HepG2 (cell line): ENCODE measurements at regions not wholly inside any gene's neighbourhood (a gene's known extent, or its start where the extent isn't known, plus 50 kb on each side); places are given as distances from the start of the nearest gene placed in this dataset.

ENCODE experiments used
- CREM ChIP-seq, 2 experiments: sonication (generic) in 1 of 2; formaldehyde crosslinking in 1 of 2; IDR thresholded peaks; 2 replicates each; pipeline versions ENCODE4 v1.4.0 to v1.6.1; 2016 to 2020; ENCODE audit warnings: antibody characterized with exemption in 1 of 2, mild to moderate bottlenecking in 1 of 2, missing genetic modification reagents in 1 of 2
- EP300 ChIP-seq, 3 experiments: sonication (generic) in 1 of 3; formaldehyde crosslinking in 1 of 3; IDR thresholded peaks; 2 replicates each; pipeline versions ENCODE4 v1.5.1 to v1.6.1; 2011 to 2020; ENCODE audit warnings: low read depth in 2 of 3, low read length in 2 of 3, borderline replicate concordance in 1 of 3, improper control_type of control experiment in 1 of 3, mild to moderate bottlenecking in 1 of 3, missing genetic modification reagents in 1 of 3, moderate library complexity in 1 of 3
- ESRRA ChIP-seq: sonication (generic); formaldehyde crosslinking; IDR thresholded peaks from 2 replicates; pipeline ENCODE4 v1.5.1; 2020; ENCODE audit warnings: mild to moderate bottlenecking, low read depth, missing genetic modification reagents
- EZH2 ChIP-seq: conservative IDR thresholded peaks from 2 replicates; pipeline ENCODE4 v1.6.1; 2012; ENCODE audit warnings: mild to moderate bottlenecking, low read depth, low read length, moderate library complexity
- JUND ChIP-seq: sonication (generic); formaldehyde crosslinking; IDR thresholded peaks from 2 replicates; pipeline ENCODE4 v1.8.0; 2022; ENCODE audit warnings: mild to moderate bottlenecking, missing genetic modification reagents
- MTF1 ChIP-seq: sonication (generic); formaldehyde crosslinking; IDR thresholded peaks from 2 replicates; pipeline ENCODE4 v1.5.0; 2020; ENCODE audit warnings: missing genetic modification reagents
- NR2C2 ChIP-seq: sonication (generic); formaldehyde crosslinking; IDR thresholded peaks from 2 replicates; pipeline ENCODE4 v1.4.0; 2020; ENCODE audit warnings: missing genetic modification reagents, mild to moderate bottlenecking, moderate library complexity, borderline replicate concordance
- POLR2AphosphoS5 ChIP-seq: IDR thresholded peaks from 2 replicates; pipeline ENCODE4 v1.6.1; 2012; ENCODE audit warnings: low read depth, low read length
- SNAI1 ChIP-seq: sonication (generic); formaldehyde crosslinking; IDR thresholded peaks from 2 replicates; pipeline ENCODE4 v1.5.0; 2020; ENCODE audit warnings: mild to moderate bottlenecking, missing genetic modification reagents, borderline replicate concordance
- ZNF121 ChIP-seq: sonication (generic); formaldehyde crosslinking; IDR thresholded peaks from 2 replicates; pipeline ENCODE4 v1.5.0; 2020; ENCODE audit warnings: mild to moderate bottlenecking, missing genetic modification reagents
- ZNF136 ChIP-seq: sonication (generic); formaldehyde crosslinking; IDR thresholded peaks from 2 replicates; pipeline ENCODE4 v1.8.1; 2022; ENCODE audit warnings: low read depth, mild to moderate bottlenecking, moderate library complexity, missing genetic modification reagents
- ZNF232 ChIP-seq: sonication (generic); formaldehyde crosslinking; IDR thresholded peaks from 2 replicates; pipeline ENCODE4 v1.4.0; 2020; ENCODE audit warnings: missing genetic modification reagents, borderline replicate concordance
- TF ChIP-seq, protein P1 (sequence below): sonication (generic); formaldehyde crosslinking; IDR thresholded peaks from 2 replicates; pipeline ENCODE4 v1.4.0; 2020; ENCODE audit warnings: missing genetic modification reagents, mild to moderate bottlenecking, borderline replicate concordance
- TF ChIP-seq, protein P2 (sequence below): sonication (generic); formaldehyde crosslinking; IDR thresholded peaks from 2 replicates; pipeline ENCODE4 v1.5.0; 2020; ENCODE audit warnings: mild to moderate bottlenecking, missing genetic modification reagents, moderate library complexity

DNA sequence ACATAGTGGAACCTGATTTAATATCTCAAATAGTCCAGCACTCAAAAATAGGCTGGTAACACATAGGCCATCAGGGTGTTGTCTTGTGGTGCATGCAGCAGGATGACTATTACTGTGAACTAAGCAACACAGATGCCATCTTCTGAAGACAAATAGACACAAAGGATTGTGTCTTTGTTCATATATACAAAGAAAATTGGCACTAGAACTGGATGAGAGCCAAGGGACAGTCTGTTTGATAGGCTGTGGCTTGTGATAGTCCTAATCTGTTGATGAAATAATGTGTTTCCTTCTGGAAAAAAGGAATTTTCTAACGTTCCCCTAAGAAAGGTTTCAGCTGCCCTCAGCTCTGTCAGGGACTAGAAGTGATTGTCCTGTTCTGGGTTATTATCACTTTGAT, 129.8 kb downstream of the TPBG start:
- no peak for TF ChIP-seq NR2C2 (CRISPR knock-in tag)
- no peak for TF ChIP-seq MTF1
- TF ChIP-seq POLR2AphosphoS5 = no peak
- TF ChIP-seq ZNF232 (CRISPR knock-in tag) = no peak
- TF ChIP-seq ZNF121 (CRISPR knock-in tag) = no peak
- TF ChIP-seq ESRRA (CRISPR knock-in tag) = no peak
- TF ChIP-seq, protein P1, sequence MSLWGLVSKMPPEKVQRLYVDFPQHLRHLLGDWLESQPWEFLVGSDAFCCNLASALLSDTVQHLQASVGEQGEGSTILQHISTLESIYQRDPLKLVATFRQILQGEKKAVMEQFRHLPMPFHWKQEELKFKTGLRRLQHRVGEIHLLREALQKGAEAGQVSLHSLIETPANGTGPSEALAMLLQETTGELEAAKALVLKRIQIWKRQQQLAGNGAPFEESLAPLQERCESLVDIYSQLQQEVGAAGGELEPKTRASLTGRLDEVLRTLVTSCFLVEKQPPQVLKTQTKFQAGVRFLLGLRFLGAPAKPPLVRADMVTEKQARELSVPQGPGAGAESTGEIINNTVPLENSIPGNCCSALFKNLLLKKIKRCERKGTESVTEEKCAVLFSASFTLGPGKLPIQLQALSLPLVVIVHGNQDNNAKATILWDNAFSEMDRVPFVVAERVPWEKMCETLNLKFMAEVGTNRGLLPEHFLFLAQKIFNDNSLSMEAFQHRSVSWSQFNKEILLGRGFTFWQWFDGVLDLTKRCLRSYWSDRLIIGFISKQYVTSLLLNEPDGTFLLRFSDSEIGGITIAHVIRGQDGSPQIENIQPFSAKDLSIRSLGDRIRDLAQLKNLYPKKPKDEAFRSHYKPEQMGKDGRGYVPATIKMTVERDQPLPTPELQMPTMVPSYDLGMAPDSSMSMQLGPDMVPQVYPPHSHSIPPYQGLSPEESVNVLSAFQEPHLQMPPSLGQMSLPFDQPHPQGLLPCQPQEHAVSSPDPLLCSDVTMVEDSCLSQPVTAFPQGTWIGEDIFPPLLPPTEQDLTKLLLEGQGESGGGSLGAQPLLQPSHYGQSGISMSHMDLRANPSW (CRISPR knock-in tag) = no peak
- TF ChIP-seq, protein P2, sequence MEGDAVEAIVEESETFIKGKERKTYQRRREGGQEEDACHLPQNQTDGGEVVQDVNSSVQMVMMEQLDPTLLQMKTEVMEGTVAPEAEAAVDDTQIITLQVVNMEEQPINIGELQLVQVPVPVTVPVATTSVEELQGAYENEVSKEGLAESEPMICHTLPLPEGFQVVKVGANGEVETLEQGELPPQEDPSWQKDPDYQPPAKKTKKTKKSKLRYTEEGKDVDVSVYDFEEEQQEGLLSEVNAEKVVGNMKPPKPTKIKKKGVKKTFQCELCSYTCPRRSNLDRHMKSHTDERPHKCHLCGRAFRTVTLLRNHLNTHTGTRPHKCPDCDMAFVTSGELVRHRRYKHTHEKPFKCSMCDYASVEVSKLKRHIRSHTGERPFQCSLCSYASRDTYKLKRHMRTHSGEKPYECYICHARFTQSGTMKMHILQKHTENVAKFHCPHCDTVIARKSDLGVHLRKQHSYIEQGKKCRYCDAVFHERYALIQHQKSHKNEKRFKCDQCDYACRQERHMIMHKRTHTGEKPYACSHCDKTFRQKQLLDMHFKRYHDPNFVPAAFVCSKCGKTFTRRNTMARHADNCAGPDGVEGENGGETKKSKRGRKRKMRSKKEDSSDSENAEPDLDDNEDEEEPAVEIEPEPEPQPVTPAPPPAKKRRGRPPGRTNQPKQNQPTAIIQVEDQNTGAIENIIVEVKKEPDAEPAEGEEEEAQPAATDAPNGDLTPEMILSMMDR (CRISPR knock-in tag) = no peak
- no peak for TF ChIP-seq CREM (IDR thresholded peaks at IDR 0.05)
- no peak for TF ChIP-seq CREM (CRISPR knock-in tag; IDR thresholded peaks at IDR 0.05)
- no peak for TF ChIP-seq EZH2
- no peak for TF ChIP-seq ZNF136 (CRISPR knock-in tag)
- TF ChIP-seq SNAI1 (CRISPR knock-in tag) = no peak
- no peak for TF ChIP-seq EP300 (IDR thresholded peaks at IDR 0.05; ENCODE audit: low read depth in 2 of 2, low read length in 2 of 2)
- TF ChIP-seq EP300 (CRISPR knock-in tag; IDR thresholded peaks at IDR 0.05; ENCODE audit: borderline replicate concordance) = no peak
- TF ChIP-seq JUND = no peak
